A549 (cell line): ENCODE measurements at regions not wholly inside any gene's neighbourhood (a gene's known extent, or its start where the extent isn't known, plus 50 kb on each side); places are given as distances from the start of the nearest gene placed in this dataset.

Experiments
- ATAC-seq, 2 experiments: fragments of 200-7000 bp in 1 of 2; fragments of >200 bp in 1 of 2; cut with Nextera tagmentation in 1 of 2; cut with Tn5 transposase in 1 of 2; 3 replicates each; pipeline versions ENCODE4 v1.8.0 to v1.9.1; 2018 to 2020; ENCODE audit warnings: mild to moderate bottlenecking in 1 of 2, moderate library complexity in 1 of 2
- CTCF ChIA-PET: fragments of 300-600 bp; sonication (Branson Sonifier 250); formaldehyde crosslinking; extraction: SDS; loops from one replicate; lab custom pipeline; 2021; ENCODE audit warnings: antibody characterized with exemption, inconsistent platforms; lab: Yijun Ruan, JAX
- POLR2A ChIA-PET: fragments of 350-600 bp; formaldehyde crosslinking; extraction: SDS; loops from one replicate; lab custom pipeline; 2021; ENCODE audit warnings: antibody characterized with exemption, inconsistent platforms; lab: Yijun Ruan, JAX
- DNase-seq, 2 experiments: peaks; one replicate each; pipeline versions ENCODE4 v3.0.0 to v3.0.0-alpha.2; 2011 to 2016; ENCODE audit warnings: low read depth in 1 of 2, low spot score in 1 of 2
- FAIRE-seq: peaks from 2 replicates; lab custom pipeline; 2011; peaks lifted over from hg19 to GRCh38; lab: Jason Lieb, UNC
- H3K27ac ChIP-seq, 2 experiments: fragments of >200 bp; sonication (Bioruptor Twin); formaldehyde crosslinking; 3 replicates each; pipeline ENCODE4 v1.5.1; 2016 to 2017
- H3K4me1 ChIP-seq: fragments of >200 bp; sonication (Bioruptor Twin); formaldehyde crosslinking; 3 replicates; pipeline ENCODE4 v1.6.1; 2016
- H3K4me2 ChIP-seq: fragments of >200 bp; sonication (Bioruptor Twin); formaldehyde crosslinking; 3 replicates; pipeline ENCODE4 v1.6.1; 2016
- H3K4me3 ChIP-seq: fragments of >200 bp; sonication (Bioruptor Twin); formaldehyde crosslinking; 3 replicates; pipeline ENCODE4 v1.5.1; 2016
- H3K9me3 ChIP-seq: fragments of >200 bp; sonication (Bioruptor Twin); formaldehyde crosslinking; 3 replicates; pipeline ENCODE4 v1.6.1; 2016
- ATOH8 ChIP-seq: fragments of 250-450 bp; sonication (Bioruptor Pico); IDR thresholded peaks from 2 replicates; pipeline ENCODE4 v1.5.0; 2020; ENCODE audit warnings: low read depth, mild to moderate bottlenecking, moderate library complexity
- BCL3 ChIP-seq: fragments of >200 bp; sonication (Bioruptor Twin); formaldehyde crosslinking; IDR thresholded peaks from 3 replicates; pipeline ENCODE4 v1.6.1; 2016
- BHLHE40 ChIP-seq: IDR thresholded peaks from 2 replicates; pipeline ENCODE4 v1.6.1; 2012; ENCODE audit warnings: low read depth, low read length, inconsistent platforms
- CBX2 ChIP-seq: fragments of 200-600 bp; sonication (generic); IDR thresholded peaks from 2 replicates; pipeline ENCODE4 v1.6.1; 2016; ENCODE audit warnings: low read depth, mild to moderate bottlenecking, borderline replicate concordance
- CEBPB ChIP-seq, 2 experiments: fragments of >200 bp in 1 of 2; sonication (Bioruptor Twin) in 1 of 2; formaldehyde crosslinking in 1 of 2; IDR thresholded peaks; 2 replicates each; pipeline ENCODE4 v1.6.1; 2012 to 2016
- CHD4 ChIP-seq: fragments of 200-600 bp; sonication (generic); IDR thresholded peaks from 2 replicates; pipeline ENCODE4 v1.6.1; 2016; ENCODE audit warnings: antibody characterized with exemption, mild to moderate bottlenecking, borderline replicate concordance
- E2F6 ChIP-seq: IDR thresholded peaks from 2 replicates; pipeline ENCODE4 v1.6.1; 2012; ENCODE audit warnings: low read depth, borderline replicate concordance
- EP300 ChIP-seq, 2 experiments: fragments of >200 bp; sonication (Bioruptor Twin); formaldehyde crosslinking; IDR thresholded peaks; 2 replicates in 1 of 2; 3 replicates in 1 of 2; pipeline ENCODE4 v1.6.1; 2016 to 2017
- FOSB ChIP-seq: fragments of 250-450 bp; sonication (Bioruptor Pico); IDR thresholded peaks from 2 replicates; pipeline ENCODE4 v1.5.0; 2020; ENCODE audit warnings: mild to moderate bottlenecking, moderate library complexity
- FOXS1 ChIP-seq: fragments of 250-450 bp; sonication (Bioruptor Pico); IDR thresholded peaks from 2 replicates; pipeline ENCODE4 v1.5.0; 2020; ENCODE audit warnings: mild to moderate bottlenecking, moderate library complexity
- GATA3 ChIP-seq: IDR thresholded peaks from 2 replicates; pipeline ENCODE4 v1.6.1; 2012; ENCODE audit warnings: borderline replicate concordance
- HDAC2 ChIP-seq: fragments of 200-600 bp; sonication (generic); IDR thresholded peaks from 2 replicates; pipeline ENCODE4 v1.6.1; 2016
- HES2 ChIP-seq: fragments of >200 bp; sonication (Bioruptor Twin); formaldehyde crosslinking; IDR thresholded peaks from 2 replicates; pipeline ENCODE4 v1.6.1; 2016
- HEYL ChIP-seq: fragments of 250-450 bp; sonication (Bioruptor Pico); IDR thresholded peaks from 2 replicates; pipeline ENCODE4 v1.8.0; 2021; ENCODE audit warnings: mild to moderate bottlenecking, moderate library complexity
- HMGXB4 ChIP-seq: fragments of 250-450 bp; sonication (Bioruptor Pico); IDR thresholded peaks from 2 replicates; pipeline ENCODE4 v1.5.0; 2021; ENCODE audit warnings: mild to moderate bottlenecking, moderate library complexity, borderline replicate concordance
- HOXA7 ChIP-seq: fragments of 250-450 bp; sonication (Bioruptor Pico); IDR thresholded peaks from 2 replicates; pipeline ENCODE4 v1.5.0; 2020; ENCODE audit warnings: mild to moderate bottlenecking, moderate library complexity
- HOXB5 ChIP-seq: fragments of 250-450 bp; sonication (Bioruptor Pico); IDR thresholded peaks from 2 replicates; pipeline ENCODE4 v1.5.0; 2020; ENCODE audit warnings: mild to moderate bottlenecking, moderate library complexity
- JUN ChIP-seq, 2 experiments: fragments of >200 bp; sonication (Bioruptor Twin); formaldehyde crosslinking; IDR thresholded peaks; 2 replicates in 1 of 2; 3 replicates in 1 of 2; pipeline ENCODE4 v1.6.1; 2016 to 2017
- KDM5A ChIP-seq: fragments of 200-600 bp; sonication (generic); IDR thresholded peaks from 2 replicates; pipeline ENCODE4 v1.6.1; 2016; ENCODE audit warnings: antibody characterized with exemption, mild to moderate bottlenecking
- MAFK ChIP-seq: fragments of 450-650 bp; IDR thresholded peaks from 2 replicates; pipeline ENCODE4 v1.6.1; 2014; ENCODE audit not compliant: partially characterized antibody
- MAX ChIP-seq: IDR thresholded peaks from 2 replicates; pipeline ENCODE4 v1.6.1; 2012
- MYC ChIP-seq: IDR thresholded peaks from 2 replicates; pipeline ENCODE4 v1.6.1; 2012; ENCODE audit warnings: mild to moderate bottlenecking, inconsistent platforms, low read length, improper control_type of control experiment, borderline replicate concordance
- NFE2L2 ChIP-seq: fragments of 150-350 bp; conservative IDR thresholded peaks from 2 replicates; pipeline ENCODE4 v1.6.1; 2014; ENCODE audit warnings: low read length
- PBX3 ChIP-seq: IDR thresholded peaks from 2 replicates; pipeline ENCODE4 v1.6.1; 2012
- PHF8 ChIP-seq: fragments of 200-600 bp; sonication (generic); IDR thresholded peaks from 2 replicates; pipeline ENCODE4 v1.6.1; 2016; ENCODE audit warnings: low read depth, mild to moderate bottlenecking, antibody characterized with exemption, moderate library complexity, borderline replicate concordance
- POLR2A ChIP-seq: IDR thresholded peaks from 2 replicates; pipeline ENCODE4 v1.6.1; 2012; ENCODE audit warnings: mild to moderate bottlenecking, low read length
- RAD21 ChIP-seq, 2 experiments: fragments of >200 bp in 1 of 2; sonication (Bioruptor Twin) in 1 of 2; formaldehyde crosslinking in 1 of 2; IDR thresholded peaks in 1 of 2; conservative IDR thresholded peaks in 1 of 2; 2 replicates in 1 of 2; 3 replicates in 1 of 2; pipeline ENCODE4 v1.6.1; 2012 to 2018; ENCODE audit warnings: inconsistent platforms in 1 of 2
- TFCP2L1 ChIP-seq: fragments of 250-450 bp; sonication (Bioruptor Pico); IDR thresholded peaks from 2 replicates; pipeline ENCODE4 v1.5.0; 2021; ENCODE audit warnings: mild to moderate bottlenecking
- ZC3H11A ChIP-seq: fragments of 450-650 bp; IDR thresholded peaks from 2 replicates; pipeline ENCODE4 v1.6.1; 2014; ENCODE audit warnings: antibody characterized with exemption, mild to moderate bottlenecking
- ZFP36 ChIP-seq: fragments of 450-650 bp; IDR thresholded peaks from 2 replicates; pipeline ENCODE4 v1.6.1; 2014; ENCODE audit warnings: borderline replicate concordance; ENCODE audit not compliant: partially characterized antibody
- WGBS: methylation state at CpG from one replicate; pipeline ENCODE4 v1.1.6; 2017; ENCODE audit errors: missing lambda C conversion rate; 5-methylcytosine and 5-hydroxymethylcytosine counted together

GRCh38 chr3:18806633-18807032 is 341.7 kb upstream of the KCNH8 start (continued):
- TF ChIP-seq E2F6 = no peak
- no peak for TF ChIP-seq ZC3H11A
- TF ChIP-seq EP300 (IDR thresholded peaks at IDR 0.05) = no peak
- no peak for TF ChIP-seq HDAC2
- TF ChIP-seq CEBPB (IDR thresholded peaks at IDR 0.05) = no peak
- TF ChIP-seq NFE2L2 = no peak

- CTCF ChIA-PET = interaction anchor here (0.6 kb wide), 1 partner anchor 657 kb away, joined by 3 read pairs; no protein-coding TSS in a partner anchor
- H3K4me1 ChIP-seq = no peaks in the 10 kb centered on the region
- H3K4me3 ChIP-seq = no peak overlapping the region
- POLR2A ChIA-PET = no interaction called here
- no peak overlapping the region for H3K27ac ChIP-seq
- TF ChIP-seq FOSB (no peak), FOXS1 (CRISPR knock-in tag) (no peak), ATOH8 (CRISPR knock-in tag) (no peak), HEYL (CRISPR knock-in tag) (no peak), MAX (no peak), HMGXB4 (CRISPR knock-in tag) (no peak), CHD4 (no peak), POLR2A (no peak), HOXA7 (CRISPR knock-in tag) (no peak), HOXB5 (CRISPR knock-in tag) (no peak), MAFK (no peak), MYC (no peak), RAD21 (conservative IDR thresholded peaks at IDR 0.05 in 1 of 2, IDR thresholded peaks at IDR 0.05 in 1 of 2) (no peak), ZFP36 (no peak), KDM5A (no peak), JUN (IDR thresholded peaks at IDR 0.05) (no peak), PHF8 (no peak), BHLHE40 (no peak)
- no peak overlapping the region for H3K4me2 ChIP-seq
- WGBS = 15% methylated on average over 3 of the region's 3 CpGs
- DNase-seq (no peak), FAIRE-seq (no peak), ATAC-seq (no peak)
- no peaks in the 10 kb centered on the region for H3K9me3 ChIP-seq
Observed at GRCh38 chr3:18797378-18797777, 350.9 kb upstream of the KCNH8 start.

GRCh38 chr3:18795078-18795477 is 353.2 kb upstream of the KCNH8 start:
- POLR2A ChIA-PET = no interaction called here
- FAIRE-seq = no peak
- TF ChIP-seq ZFP36 (no peak), GATA3 (no peak), TFCP2L1 (no peak), BCL3 (no peak), HES2 (no peak), CBX2 (no peak), HDAC2 (no peak), PBX3 (no peak), HMGXB4 (CRISPR knock-in tag) (no peak), POLR2A (no peak)

More at GRCh38 chr3:18795078-18795477, 353.2 kb upstream of the KCNH8 start:
- no peaks in the 10 kb centered on the region for H3K9me3 ChIP-seq
- no peak overlapping the region for H3K4me3 ChIP-seq
- ATAC-seq (no peak), DNase-seq (no peak)
- no peak overlapping the region for H3K4me2 ChIP-seq
- no peaks in the 10 kb centered on the region for H3K4me1 ChIP-seq
- 1% methylated on average over 2 of the region's 2 CpGs for WGBS
- no peak overlapping the region for H3K27ac ChIP-seq
- CTCF ChIA-PET = no interaction called here
